C4-2B (cell line): ENCODE measurements at regions not wholly inside any gene's neighbourhood (a gene's known extent, or its start where the extent isn't known, plus 50 kb on each side); places are given as distances from the start of the nearest gene placed in this dataset.

Experiments
- H3K27ac ChIP-seq: fragments of 450-650 bp; 2 replicates; pipeline ENCODE4 v1.5.1; 2017
- CTCF ChIP-seq: fragments of 450-650 bp; conservative IDR thresholded peaks from 2 replicates; pipeline ENCODE4 v1.5.1; 2017; ENCODE audit warnings: mild to moderate bottlenecking
- ZFX ChIP-seq: fragments of 450-650 bp; IDR thresholded peaks from 2 replicates; pipeline ENCODE4 v1.6.1; 2017

DNA sequence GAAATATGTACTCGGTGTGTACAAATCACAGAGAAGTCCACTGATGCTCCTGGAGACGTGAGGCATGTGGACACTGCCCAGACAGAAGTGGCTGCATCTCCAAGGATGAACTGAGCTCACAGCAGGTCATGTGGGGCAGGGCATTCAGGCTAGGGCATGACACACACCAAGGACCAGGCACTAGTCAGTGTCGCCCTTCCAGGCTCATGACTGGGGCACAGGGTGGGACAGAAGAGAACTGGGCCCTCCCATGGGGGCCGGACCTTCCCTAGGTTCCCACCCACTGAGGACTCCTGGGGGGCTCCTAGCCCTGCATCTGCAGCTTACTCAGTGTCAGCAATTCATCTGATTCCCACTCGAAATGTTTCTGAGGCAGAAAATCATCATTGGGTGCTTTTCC lies 256.8 kb upstream of the IRX4 start:
- no peak overlapping the region for H3K27ac ChIP-seq
- TF ChIP-seq ZFX (no peak), CTCF (no peak)

DNA sequence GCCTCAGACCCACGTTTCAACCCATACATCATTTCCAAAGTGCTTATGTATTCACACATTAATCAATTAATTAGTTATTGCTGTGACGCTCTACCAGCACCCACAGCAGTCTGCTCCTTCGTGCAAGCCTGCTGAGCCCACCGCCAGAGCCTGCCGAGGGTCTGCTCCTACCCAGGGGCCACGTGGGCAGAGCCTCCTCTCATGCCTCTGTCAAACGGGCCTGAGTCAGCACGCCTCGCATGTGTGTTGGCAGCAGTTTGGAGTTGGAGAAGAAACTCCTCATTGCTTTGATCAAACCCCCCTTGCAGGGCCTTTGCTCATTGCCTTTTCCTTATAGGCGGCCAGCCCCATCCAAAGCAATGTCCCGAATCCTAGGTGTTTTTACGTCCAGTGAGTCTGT lies 256.2 kb upstream of the IRX4 start:
- H3K27ac ChIP-seq = no peak overlapping the region
- no peak for TF ChIP-seq ZFX
- no peak for TF ChIP-seq CTCF

DNA sequence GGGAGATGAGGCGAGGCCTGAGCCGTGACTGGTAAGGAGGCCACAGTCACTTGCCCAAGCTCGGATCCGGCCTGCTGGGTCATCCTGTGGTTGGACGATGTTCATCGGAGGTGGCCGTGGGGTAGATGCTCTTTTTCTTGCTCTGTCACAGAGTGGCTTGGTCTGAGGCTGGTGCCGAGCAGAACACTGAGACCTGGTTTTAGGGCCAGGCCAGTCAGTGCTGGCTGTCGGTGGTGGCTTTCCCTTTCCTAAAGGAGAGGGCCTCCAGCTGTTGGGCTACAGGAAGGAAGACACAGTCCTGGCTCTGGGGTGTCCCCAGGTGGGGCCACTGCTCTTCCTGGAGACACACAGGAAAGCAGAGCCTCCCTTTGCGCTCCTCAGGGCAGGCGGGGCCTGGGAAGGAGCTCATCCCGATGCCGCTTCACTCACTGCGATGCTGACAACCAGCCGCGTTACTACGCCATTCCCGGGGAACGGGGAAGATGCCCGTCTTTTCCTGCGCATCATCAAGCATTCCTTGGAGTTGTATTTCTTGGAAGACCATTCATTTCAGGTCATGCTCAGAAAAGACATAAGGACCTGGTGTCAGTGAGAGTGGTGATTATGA lies 254.8 kb upstream of the IRX4 start:
- no peak for TF ChIP-seq ZFX
- TF ChIP-seq CTCF = no peak
- no peak overlapping the region for H3K27ac ChIP-seq

DNA sequence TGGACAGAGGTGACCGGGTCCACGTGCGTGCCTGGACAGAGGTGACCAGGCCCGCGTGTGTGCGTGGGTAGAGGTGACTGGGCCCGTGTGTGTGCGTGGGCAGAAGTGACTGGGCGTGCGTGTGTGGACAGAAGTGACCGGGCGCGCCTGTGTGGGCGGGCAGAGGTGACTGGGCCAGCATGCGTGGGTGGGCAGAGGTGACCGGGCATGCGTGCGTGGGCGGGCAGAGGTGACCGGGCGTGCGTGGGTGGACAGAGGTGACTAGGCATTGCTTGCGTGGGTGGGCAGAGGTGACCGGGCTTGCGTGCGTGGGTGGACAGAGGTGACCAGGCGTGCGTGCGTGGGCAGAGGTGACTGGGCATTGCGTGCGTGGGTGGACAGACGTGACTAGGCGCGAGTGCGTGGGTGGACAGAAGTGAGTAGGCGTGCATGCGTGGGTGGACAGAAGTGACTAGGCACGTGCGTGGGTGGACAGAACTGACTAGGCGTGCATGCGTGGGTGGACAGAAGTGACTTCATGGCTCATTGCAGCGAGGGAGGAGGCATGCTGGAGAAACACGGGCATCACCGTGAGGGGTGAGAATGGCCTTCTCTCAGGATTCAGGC lies 254.1 kb upstream of the IRX4 start:
- H3K27ac ChIP-seq = no peak overlapping the region
- no peak for TF ChIP-seq ZFX

DNA sequence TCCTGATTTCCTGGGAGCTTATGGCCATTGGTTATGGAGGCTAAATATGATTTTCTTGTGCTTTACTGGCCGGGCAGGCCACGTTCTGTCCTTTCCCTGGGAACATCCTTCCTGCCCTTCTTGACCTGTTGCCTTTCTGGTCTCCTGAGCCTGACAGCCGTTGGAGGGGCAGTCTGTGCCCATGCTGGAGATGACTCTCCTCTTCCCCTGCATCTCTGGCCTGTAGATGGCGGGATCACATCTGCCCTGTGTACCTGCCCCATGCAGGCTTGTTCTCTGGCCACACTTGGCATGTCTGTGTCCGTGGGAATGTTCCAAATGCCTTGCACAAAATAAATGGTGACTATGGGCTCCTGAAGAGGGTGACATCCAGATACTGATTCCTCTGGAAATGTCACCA lies 253.1 kb upstream of the IRX4 start:
- TF ChIP-seq ZFX = no peak
- TF ChIP-seq CTCF = no peak
- H3K27ac ChIP-seq = no peak overlapping the region

DNA sequence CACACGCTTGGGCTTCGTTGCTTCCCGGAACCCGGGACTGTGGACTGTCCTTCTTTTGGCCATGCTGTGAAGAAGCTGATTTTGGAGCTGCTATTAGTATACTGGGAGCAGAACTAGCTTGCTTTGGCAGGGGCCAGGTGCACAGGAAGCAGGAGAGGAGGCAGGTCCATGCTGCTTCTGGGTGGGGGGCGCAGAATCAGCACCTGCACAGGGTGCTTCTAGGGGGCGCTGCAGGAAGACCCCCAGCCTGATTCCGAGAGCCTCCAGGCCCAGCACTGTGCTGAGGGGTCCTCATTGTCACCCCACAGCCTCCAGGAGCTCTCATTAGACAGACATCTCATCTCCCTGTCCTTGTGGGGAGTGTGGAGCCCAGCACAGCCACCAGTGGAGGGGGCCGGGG lies 252.6 kb upstream of the IRX4 start:
- TF ChIP-seq CTCF = no peak
- no peak for TF ChIP-seq ZFX

DNA sequence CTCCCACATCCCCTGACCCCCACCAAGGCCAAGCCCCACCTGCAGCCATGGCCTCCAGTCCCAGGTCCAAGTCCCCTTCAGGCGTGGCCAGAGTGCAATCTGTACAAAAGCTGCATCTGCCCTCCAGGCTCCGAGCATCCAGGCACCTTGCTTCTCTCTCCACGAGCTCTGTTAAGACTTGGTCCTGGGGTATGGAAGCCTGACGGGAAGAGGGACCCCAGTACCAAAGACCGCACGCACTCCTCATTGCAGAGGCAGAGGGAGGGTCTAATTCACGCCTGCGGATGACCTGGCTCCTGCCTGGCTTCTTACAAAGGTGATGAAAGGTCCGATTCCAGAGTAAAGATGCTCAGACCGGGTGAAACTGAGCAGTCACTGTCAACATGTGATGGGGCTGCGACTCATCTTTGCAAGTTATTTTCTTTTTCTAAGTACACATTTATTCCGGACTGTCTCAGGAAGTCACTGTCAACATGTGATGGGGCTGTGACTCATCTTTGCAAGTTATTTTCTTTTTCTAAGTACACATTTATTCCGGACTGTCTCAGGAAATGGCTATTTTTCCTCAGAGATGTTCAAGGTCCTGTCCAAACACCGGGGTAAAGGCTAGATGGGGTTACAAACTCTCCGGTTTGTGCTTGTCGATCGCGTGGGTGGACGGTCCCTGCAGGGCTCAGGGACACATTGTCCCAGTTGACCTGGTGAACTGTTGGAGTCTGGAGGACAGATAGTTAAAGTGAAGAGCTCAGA lies 252.0 kb upstream of the IRX4 start:
- no peak for TF ChIP-seq CTCF
- no peak overlapping the region for H3K27ac ChIP-seq

More for the DNA sequence above, 252.6 kb upstream of the IRX4 start:
- no peak overlapping the region for H3K27ac ChIP-seq
